AG08396 (cell line): ENCODE measurements at regions not wholly inside any gene's neighbourhood (a gene's known extent, or its start where the extent isn't known, plus 50 kb on each side); places are given as distances from the start of the nearest gene placed in this dataset.

Experiments used
- DNase-seq: peaks from one replicate; pipeline ENCODE4 v3.0.0; 2012; ENCODE audit warnings: low spot score, mixed read lengths

- DNase-seq, result no peak
Observed at GRCh38 chr3:26522919-26523318, 99.7 kb upstream of the LRRC3B start.

GRCh38 chr3:26525013-26525412, 97.6 kb upstream of the LRRC3B start:
- no peak for DNase-seq

- DNase-seq, result no peak
Observed at GRCh38 chr3:26535151-26535550, 87.4 kb upstream of the LRRC3B start.

GRCh38 chr3:26536955-26537354, 85.6 kb upstream of the LRRC3B start:
- no peak for DNase-seq

GRCh38 chr3:26550413-26550812, 72.2 kb upstream of the LRRC3B start:
- DNase-seq, result no peak

- no peak for DNase-seq
Observed at GRCh38 chr3:26556637-26557036, 65.9 kb upstream of the LRRC3B start.

- DNase-seq, result no peak
Observed at GRCh38 chr3:26558257-26558656, 64.3 kb upstream of the LRRC3B start.

GRCh38 chr3:26559227-26559626, 63.3 kb upstream of the LRRC3B start:
- no peak for DNase-seq

GRCh38 chr3:26560081-26560480, 62.5 kb upstream of the LRRC3B start:
- no peak for DNase-seq

- no peak for DNase-seq
Observed at GRCh38 chr3:26562021-26562768, 60.4 kb upstream of the LRRC3B start.
